AG04450 (cell line): ENCODE measurements at regions not wholly inside any gene's neighbourhood (a gene's known extent, or its start where the extent isn't known, plus 50 kb on each side); places are given as distances from the start of the nearest gene placed in this dataset.

ENCODE experiments used
- CTCF ChIA-PET: fragments of 300-600, 350-600 bp; formaldehyde crosslinking; extraction: SDS; loops from one replicate; lab custom pipeline; 2022; ENCODE audit warnings: antibody characterized with exemption, inconsistent platforms; lab: Charles Lee
- POLR2A ChIA-PET: fragments of 350-600 bp; formaldehyde crosslinking; extraction: SDS; loops from one replicate; lab custom pipeline; 2021; ENCODE audit warnings: antibody characterized with exemption, inconsistent platforms; lab: Yijun Ruan, JAX
- DNase-seq: peaks from one replicate; pipeline ENCODE4 v3.0.0-alpha.2; 2011; ENCODE audit warnings: low read depth, low spot score
- H3K27ac ChIP-seq: one replicate; pipeline ENCODE4 v1.5.1; 2012; ENCODE audit warnings: low read depth, low read length, control low read depth
- H3K27me3 ChIP-seq: one replicate; pipeline ENCODE4 v1.6.0; 2012; ENCODE audit warnings: low read length; ENCODE audit not compliant: control insufficient read depth, insufficient read depth
- H3K4me3 ChIP-seq: 2 replicates; pipeline ENCODE4 v1.5.1; 2011; ENCODE audit warnings: mild to moderate bottlenecking, low read depth, low read length, control low read depth
- H3K9me3 ChIP-seq: 2 replicates; pipeline ENCODE4 v1.5.1; 2012; ENCODE audit warnings: low read length; ENCODE audit not compliant: control insufficient read depth, insufficient read depth
- TF ChIP-seq, protein P1 (sequence below): IDR thresholded peaks from 2 replicates; pipeline ENCODE4 v1.5.1; 2011; ENCODE audit warnings: low read depth, low read length, control low read depth, inconsistent platforms

DNA sequence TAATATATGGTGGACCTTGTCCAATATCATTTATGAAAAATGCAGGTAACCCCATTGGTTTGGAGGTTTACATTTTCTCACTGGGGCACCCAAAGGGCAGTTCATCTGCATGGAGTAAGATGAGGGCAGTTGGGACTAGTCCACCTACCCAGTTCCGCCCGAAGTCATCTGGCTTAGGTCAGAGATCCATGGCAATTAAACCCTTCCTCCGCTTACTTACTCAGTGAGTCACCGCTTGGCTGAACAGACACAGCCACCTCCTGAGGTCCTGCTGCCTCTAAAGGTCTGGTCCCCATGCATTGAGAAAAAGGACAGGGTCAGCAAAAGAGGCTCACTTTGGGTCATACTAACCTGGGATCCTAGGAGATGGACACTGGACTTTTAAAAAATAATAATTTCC is 102.9 kb upstream of the PRL start:
- Histone ChIP-seq H3K9me3 (no peaks in the 10 kb centered on the region), H3K27ac (no peak overlapping the region), H3K27me3 (no peaks in the 10 kb centered on the region), H3K4me3 (no peak overlapping the region)
- ChIA-PET CTCF (no interaction called here), POLR2A (no interaction called here)
- DNase-seq: no peak
- TF ChIP-seq, protein P1, sequence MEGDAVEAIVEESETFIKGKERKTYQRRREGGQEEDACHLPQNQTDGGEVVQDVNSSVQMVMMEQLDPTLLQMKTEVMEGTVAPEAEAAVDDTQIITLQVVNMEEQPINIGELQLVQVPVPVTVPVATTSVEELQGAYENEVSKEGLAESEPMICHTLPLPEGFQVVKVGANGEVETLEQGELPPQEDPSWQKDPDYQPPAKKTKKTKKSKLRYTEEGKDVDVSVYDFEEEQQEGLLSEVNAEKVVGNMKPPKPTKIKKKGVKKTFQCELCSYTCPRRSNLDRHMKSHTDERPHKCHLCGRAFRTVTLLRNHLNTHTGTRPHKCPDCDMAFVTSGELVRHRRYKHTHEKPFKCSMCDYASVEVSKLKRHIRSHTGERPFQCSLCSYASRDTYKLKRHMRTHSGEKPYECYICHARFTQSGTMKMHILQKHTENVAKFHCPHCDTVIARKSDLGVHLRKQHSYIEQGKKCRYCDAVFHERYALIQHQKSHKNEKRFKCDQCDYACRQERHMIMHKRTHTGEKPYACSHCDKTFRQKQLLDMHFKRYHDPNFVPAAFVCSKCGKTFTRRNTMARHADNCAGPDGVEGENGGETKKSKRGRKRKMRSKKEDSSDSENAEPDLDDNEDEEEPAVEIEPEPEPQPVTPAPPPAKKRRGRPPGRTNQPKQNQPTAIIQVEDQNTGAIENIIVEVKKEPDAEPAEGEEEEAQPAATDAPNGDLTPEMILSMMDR: no peak

DNA sequence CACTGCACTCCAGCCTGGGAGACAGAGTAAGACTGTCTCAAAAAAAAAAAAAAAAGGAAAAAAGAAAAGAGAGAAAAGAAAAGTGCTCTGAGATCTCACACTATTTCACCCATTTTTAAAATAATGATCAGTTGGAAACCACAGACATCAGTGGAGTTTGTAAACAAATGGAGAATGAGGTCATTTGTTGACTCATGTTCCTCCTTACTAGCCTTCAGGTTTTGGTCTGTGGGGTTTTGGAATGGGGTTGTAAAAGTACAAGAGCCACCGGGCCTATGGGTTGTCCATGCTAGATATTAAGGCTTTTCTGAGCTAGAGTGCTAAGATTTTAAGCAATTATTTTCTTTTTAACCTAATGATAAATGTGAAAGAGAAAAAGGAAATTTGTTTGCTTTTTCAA is 104.4 kb upstream of the PRL start:
- TF ChIP-seq, protein P1: no peak
- ChIA-PET CTCF (no interaction called here), POLR2A (no interaction called here)
- Histone ChIP-seq H3K4me3 (no peak overlapping the region), H3K27me3 (no peaks in the 10 kb centered on the region), H3K27ac (no peak overlapping the region), H3K9me3 (no peaks in the 10 kb centered on the region)
- DNase-seq: no peak

DNA sequence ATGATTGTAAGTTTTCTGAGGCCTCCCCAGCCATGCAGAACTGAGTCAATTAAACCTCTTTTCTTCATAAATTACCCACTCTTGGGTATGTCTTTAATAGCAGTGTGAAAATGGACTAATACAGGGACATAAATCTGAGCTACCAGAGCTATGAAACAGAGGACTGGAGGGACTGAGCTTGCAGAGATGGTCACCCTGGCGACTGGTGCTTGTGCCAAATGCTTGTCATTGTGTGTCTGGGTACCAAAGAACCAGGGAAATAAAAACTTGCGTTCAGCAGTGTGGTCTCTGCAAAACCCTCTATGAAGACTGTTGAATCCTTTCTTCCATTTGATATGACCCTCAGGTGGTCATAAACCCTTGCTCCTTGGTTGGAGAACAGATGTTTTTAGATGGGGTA is 105.1 kb upstream of the PRL start:
- POLR2A ChIA-PET: no interaction called here

DNA sequence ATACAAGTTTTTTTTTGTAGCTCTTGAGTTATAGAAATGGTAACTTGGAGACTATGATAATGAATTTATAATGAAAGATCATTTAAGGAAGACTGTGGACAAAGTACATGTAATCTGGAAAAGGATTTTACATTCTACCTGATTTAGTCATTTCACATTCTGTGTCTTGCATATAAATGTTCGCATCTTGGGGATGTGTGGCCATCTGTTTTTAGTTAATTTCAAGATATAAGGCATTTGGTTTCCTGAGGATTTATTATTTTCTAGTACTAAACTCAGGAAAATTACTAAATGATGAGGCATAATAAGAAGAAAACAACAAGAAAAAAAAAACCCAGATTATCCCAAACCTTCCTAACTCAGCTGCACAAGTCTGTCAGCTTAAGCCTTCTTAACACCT is 112.7 kb upstream of the PRL start:
- H3K4me3 ChIP-seq: no peak overlapping the region
- DNase-seq: no peak
- TF ChIP-seq, protein P1: no peak
- ChIA-PET CTCF (no interaction called here), POLR2A (no interaction called here)
- no peaks in the 10 kb centered on the region for H3K27me3 ChIP-seq
- no peak overlapping the region for H3K27ac ChIP-seq
- H3K9me3 ChIP-seq: no peaks in the 10 kb centered on the region

More for the DNA sequence above, 105.1 kb upstream of the PRL start:
- H3K4me3 ChIP-seq: no peak overlapping the region
- no peaks in the 10 kb centered on the region for H3K27me3 ChIP-seq
- no peak for DNase-seq
- no peaks in the 10 kb centered on the region for H3K9me3 ChIP-seq
- CTCF ChIA-PET: no interaction called here
- H3K27ac ChIP-seq: no peak overlapping the region
- TF ChIP-seq, protein P1: no peak

DNA sequence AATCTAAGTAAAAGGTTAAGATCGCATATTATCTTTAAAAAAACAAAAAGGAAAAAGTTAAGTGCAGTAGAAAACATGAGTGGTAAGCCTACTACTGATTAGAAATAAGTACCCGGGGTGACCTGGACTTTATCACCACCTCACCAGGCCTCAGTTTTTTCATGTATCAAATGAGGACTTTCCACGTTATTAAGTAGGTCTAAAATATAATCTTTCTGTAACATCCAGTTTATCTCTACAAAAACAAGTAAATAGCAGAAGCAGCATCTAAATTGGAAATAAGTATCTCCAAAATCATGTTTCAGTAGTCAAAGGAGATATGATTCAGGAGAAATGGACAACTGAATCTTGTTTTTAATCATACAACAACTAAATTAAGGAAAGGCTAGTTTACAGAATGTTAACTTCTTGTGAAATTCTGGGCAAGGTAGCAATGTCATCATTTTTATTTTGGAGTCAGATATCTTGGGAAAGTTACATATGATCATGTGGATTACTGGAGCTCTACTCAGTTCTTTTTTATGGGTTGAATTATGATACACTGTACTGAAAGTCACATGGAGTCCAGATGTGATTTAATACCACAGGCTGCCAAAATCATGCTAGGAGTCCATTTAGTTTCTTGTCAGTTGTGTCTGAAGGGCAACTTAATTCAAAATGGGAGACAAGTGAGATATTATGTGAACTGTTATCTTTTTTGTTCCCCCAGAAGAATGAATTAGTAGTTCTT is 114.7 kb upstream of the PRL start:
- no peaks in the 10 kb centered on the region for H3K9me3 ChIP-seq
- no peak for DNase-seq
- CTCF ChIA-PET: no interaction called here

More for the DNA sequence above, 114.7 kb upstream of the PRL start:
- TF ChIP-seq, protein P1: no peak
- Histone ChIP-seq H3K4me3 (no peak overlapping the region), H3K27me3 (no peaks in the 10 kb centered on the region), H3K27ac (no peak overlapping the region)
- POLR2A ChIA-PET: no interaction called here
